ENCODE measurements at regions not wholly inside any gene's neighbourhood (a gene's known extent, or its start where the extent isn't known, plus 50 kb on each side); places are given as distances from the start of the nearest gene placed in this dataset.
A peak's percentile ranks its signal among the peaks of the same experiment; 100 is the strongest.
"Not testable (repeated sequence)": the region's sequence is repeated elsewhere in the genome, so short reads cannot be mapped to it uniquely, and the experiment has no call there.

GRCh38 chr10:7108141-7108540 is 302.7 kb downstream of the SFMBT2 start:
- DNase-seq (ENCODE audit: low read depth, low spot score): no peak

DNA sequence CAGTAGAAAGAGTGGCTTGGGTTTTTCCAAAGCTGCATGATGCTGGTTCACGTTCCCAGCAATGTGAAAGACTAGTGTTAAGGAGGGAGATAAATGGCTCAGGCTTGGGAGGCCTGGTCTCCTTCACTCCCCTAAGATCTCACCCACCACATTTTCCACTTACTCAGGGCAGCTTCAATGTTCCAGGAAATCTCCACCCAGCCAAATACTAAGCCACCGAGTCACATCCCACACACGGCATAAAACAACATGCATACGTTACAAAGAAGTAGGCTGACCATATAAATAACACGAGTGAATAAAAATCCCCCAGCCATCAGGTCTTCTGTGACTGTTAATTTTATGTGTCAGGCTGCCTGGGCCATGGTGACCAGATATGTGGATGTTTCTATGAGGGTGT is 303.5 kb downstream of the SFMBT2 start:
- no peak for DNase-seq (ENCODE audit: low read depth, low spot score)

GRCh38 chr10:7104379-7104778 is 306.5 kb downstream of the SFMBT2 start:
- not testable (repeated sequence) for DNase-seq (ENCODE audit: low read depth, low spot score)

DNA sequence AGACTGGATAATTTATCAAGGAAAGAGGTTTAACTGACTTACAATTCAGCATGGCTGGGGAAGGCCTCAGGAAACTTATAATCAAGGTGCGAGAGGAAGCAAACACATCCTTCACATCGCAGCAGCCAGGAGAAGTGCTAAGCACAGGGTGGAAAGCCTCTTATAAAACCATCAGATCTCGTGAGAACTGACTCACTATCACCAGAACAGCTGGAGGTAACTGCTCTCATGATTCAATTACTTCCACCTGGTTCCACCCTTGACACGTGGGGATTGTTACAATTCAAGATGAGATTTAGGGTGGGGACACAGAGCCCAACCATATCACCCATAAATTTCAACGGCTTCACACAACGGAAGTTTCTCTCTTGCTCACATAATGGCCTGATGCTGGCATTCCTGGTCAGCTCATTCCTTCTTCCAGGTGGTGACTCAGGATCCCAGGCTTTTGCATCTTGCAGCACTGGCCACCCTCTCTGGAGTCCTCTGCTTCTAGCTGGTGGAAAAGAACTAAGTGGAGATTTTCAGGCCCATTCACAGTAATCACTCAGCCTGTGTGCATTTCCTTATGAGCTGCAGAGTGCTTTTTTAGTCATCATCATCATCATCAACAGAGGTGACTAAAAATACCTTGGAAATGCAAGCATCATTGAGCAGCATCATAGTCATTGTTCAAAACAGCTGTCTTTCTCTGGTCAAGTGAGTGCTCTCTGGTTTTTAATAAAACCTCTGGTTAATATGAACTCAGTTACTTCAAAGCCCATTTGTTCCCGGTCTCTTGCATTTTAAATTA is 308.1 kb downstream of the SFMBT2 start:
- DNase-seq (ENCODE audit: low read depth, low spot score): no peak

DNA sequence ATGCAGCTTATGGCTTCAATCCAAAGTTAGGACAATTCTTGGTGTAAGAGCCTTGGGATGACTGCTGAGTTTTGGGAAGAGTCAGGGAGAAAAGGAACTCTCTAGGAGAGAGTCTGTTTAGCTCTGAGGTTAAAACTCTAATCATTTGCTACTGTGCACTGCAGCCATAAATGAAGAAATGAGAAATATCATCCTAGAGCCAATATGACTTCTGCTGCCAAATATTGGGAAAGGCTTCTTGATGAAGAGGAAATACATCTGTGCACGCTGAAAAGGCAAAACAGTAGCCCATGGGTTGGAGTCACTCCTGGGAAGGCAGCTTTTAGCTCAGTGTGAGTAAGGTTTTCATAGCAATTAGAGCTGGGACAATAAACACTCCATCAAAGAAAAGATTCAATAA is 308.8 kb downstream of the SFMBT2 start:
- no peak for DNase-seq (ENCODE audit: low read depth, low spot score)

- DNase-seq (ENCODE audit: low read depth, low spot score): no peak
These were observed 309.4 kb downstream of the SFMBT2 start for GRCh38 chr10:7101451-7101850.

- DNase-seq (ENCODE audit: low read depth, low spot score): no peak
These were observed 310.7 kb downstream of the SFMBT2 start for GRCh38 chr10:7100032-7100702.

DNA sequence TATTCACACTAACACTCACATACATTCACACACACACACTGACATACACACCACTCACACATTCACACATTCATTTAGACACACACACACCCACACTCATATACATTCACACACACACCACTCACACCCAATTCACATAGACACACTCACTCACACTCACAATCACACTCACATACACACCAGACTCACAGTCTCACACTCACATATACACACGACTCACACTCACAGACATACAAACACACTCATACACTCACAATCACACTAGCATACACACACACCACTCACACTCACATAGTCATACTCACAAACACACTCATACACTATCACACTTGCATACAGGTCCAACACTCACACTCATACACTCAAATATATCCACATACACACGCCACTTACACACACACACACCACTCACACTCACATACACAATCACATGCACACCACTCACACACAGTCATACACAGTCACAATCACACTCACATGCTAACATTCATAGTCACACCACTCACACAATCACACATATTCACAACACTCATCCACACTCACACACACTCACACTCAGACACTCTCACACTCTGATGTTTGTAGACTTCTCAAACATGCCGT is 312.6 kb downstream of the SFMBT2 start:
- no peak for DNase-seq (ENCODE audit: low read depth, low spot score)

DNA sequence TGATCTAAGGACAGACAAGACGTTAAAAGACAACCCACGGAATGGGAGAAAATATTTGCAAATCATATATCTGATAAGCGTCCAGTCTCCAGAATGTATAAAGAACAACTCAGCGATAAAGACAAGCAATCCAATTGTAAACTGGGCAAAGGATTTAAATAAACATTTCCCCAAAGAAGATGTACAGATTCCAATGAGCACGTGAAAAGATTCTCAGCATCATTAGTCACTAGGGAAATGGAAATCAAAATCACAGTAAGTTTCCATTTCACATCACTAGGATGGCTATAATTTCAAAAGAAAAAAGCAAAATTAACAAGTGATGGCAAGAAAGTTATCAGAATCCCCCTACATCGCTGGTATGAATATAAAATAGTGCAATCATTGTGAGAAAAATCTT is 316.1 kb downstream of the SFMBT2 start:
- DNase-seq (ENCODE audit: low read depth, low spot score): no peak

- DNase-seq (ENCODE audit: low read depth, low spot score): no peak
These were observed 317.5 kb downstream of the SFMBT2 start for GRCh38 chr10:7093368-7093767.

DNA sequence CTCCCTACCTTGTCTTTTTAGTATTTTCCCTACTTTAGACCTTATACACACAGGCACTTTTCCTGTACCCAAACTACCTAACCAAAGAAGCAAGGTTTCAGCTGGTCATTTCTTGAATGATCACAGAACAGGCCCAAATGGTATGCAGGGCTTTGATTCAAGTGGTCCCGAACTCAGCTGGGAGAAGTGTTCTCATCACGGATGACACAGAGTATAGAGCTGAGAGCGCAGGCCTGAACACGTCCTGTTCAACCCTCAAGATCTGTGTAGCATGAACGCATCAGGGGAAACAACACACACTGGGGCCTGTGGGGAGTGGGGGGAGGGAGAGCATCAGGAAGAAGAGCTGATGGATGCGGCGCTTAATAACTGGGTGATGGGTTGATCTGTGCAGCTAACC is 318.2 kb downstream of the SFMBT2 start:
- no peak for DNase-seq (ENCODE audit: low read depth, low spot score)

DNA sequence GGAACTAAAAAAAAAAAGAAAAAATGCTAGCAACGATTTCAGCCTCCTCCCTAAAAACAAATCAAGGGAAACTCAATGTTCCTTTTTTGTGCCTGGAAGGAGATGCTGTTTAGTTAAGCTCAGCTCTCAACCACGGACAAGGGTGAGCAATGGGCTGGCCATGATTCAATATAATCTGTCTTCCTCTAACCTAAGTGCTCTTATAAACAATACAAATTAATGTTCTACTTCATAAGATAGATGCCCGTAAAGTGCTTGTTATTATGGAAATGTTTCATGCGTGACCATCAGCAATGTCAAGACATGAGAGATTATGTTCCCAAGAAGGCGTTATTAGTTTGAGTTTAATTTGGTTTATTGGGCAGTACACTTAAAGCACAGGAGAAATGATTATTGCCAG is 320.3 kb downstream of the SFMBT2 start:
- DNase-seq (ENCODE audit: low read depth, low spot score): no peak

- DNase-seq (ENCODE audit: low read depth, low spot score): peak; percentile 69
These were observed 324.8 kb downstream of the SFMBT2 start for GRCh38 chr10:7085913-7086589.

GRCh38 chr10:7085147-7085912 is 325.5 kb downstream of the SFMBT2 start:
- DNase-seq (ENCODE audit: low read depth, low spot score): no peak

GRCh38 chr10:7084280-7085005 is 326.4 kb downstream of the SFMBT2 start:
- no peak for DNase-seq (ENCODE audit: low read depth, low spot score)

DNA sequence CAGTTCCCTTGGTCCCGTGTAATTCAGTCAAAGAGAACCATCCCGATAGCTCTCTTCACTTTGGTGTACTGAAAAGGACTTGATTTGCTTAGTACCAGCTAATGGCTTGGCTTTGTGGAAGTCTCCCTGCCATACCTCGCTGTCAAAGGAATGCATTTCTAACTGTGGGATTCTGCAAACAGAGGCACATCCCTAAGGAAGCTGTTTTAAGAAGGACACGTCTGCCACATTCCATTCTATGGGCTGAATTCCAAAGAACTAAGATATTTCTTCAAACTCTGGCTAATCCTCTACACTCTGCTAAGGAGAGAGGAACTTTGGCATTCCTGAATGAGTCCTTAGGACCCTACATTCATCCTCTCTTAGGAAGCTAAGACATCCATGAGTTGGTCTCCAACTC is 327.9 kb downstream of the SFMBT2 start:
- no peak for DNase-seq (ENCODE audit: low read depth, low spot score)

GRCh38 chr10:7077880-7078279 is 333.0 kb downstream of the SFMBT2 start:
- DNase-seq (ENCODE audit: low read depth, low spot score): no peak

GRCh38 chr10:7075851-7076250 is 335.0 kb downstream of the SFMBT2 start:
- DNase-seq (ENCODE audit: low read depth, low spot score): no peak

- no peak for DNase-seq (ENCODE audit: low read depth, low spot score)
These were observed 335.7 kb downstream of the SFMBT2 start for GRCh38 chr10:7075110-7075509.

- DNase-seq (ENCODE audit: low read depth, low spot score): no peak
These were observed 339.4 kb downstream of the SFMBT2 start for GRCh38 chr10:7071421-7071820.

- no peak for DNase-seq (ENCODE audit: low read depth, low spot score)
These were observed 339.9 kb downstream of the SFMBT2 start for GRCh38 chr10:7070950-7071349.
